Endodermal cell (in vitro differentiated cells): ENCODE measurements at regions not wholly inside any gene's neighbourhood (a gene's known extent, or its start where the extent isn't known, plus 50 kb on each side); places are given as distances from the start of the nearest gene placed in this dataset.

Source experiments
- DNase-seq: peaks from one replicate; pipeline ENCODE4 v3.0.0-alpha.2; 2017
- H3K27ac ChIP-seq: 2 replicates; pipeline ENCODE4 v1.5.1; 2013; ENCODE audit warnings: mild to moderate bottlenecking, low read depth, low read length, moderate library complexity
- H3K27me3 ChIP-seq: 2 replicates; pipeline ENCODE4 v1.6.1; 2013; ENCODE audit warnings: mild to moderate bottlenecking, low read length, moderate library complexity; ENCODE audit not compliant: insufficient read depth, control insufficient read depth, poor library complexity, severe bottlenecking
- H3K36me3 ChIP-seq: 2 replicates; pipeline ENCODE4 v1.7.0; 2013; ENCODE audit warnings: mild to moderate bottlenecking, low read length, moderate library complexity; ENCODE audit not compliant: control insufficient read depth, insufficient read depth
- H3K4me1 ChIP-seq: one replicate; pipeline ENCODE4 v1.7.0; 2013; ENCODE audit warnings: low read length; ENCODE audit not compliant: control insufficient read depth, insufficient read depth
- H3K4me3 ChIP-seq: 2 replicates; pipeline ENCODE4 v1.5.1; 2013; ENCODE audit warnings: mild to moderate bottlenecking, low read length, moderate library complexity
- H3K9ac ChIP-seq: 2 replicates; pipeline ENCODE4 v1.6.1; 2013; ENCODE audit warnings: mild to moderate bottlenecking, low read length, moderate library complexity; ENCODE audit not compliant: poor library complexity, severe bottlenecking; ENCODE audit errors: extremely low read depth
- H3K9me3 ChIP-seq: 2 replicates; pipeline ENCODE4 v1.6.1; 2013; ENCODE audit warnings: mild to moderate bottlenecking, low read length, moderate library complexity; ENCODE audit not compliant: control insufficient read depth
- H3K27ac Mint-ChIP-seq: 2 replicates; pipeline ENCODE4 v1.8.0; 2020; ENCODE audit warnings: mixed read lengths
- H3K27me3 Mint-ChIP-seq: 2 replicates; pipeline ENCODE4 v1.8.0; 2021; ENCODE audit warnings: mild to moderate bottlenecking, mixed read lengths; ENCODE audit not compliant: insufficient read depth
- H3K36me3 Mint-ChIP-seq: 2 replicates; pipeline ENCODE4 v1.8.0; 2020; ENCODE audit warnings: low read depth, mixed read lengths
- H3K4me1 Mint-ChIP-seq: 2 replicates; pipeline ENCODE4 v1.8.0; 2020; ENCODE audit warnings: mixed read lengths
- H3K4me3 Mint-ChIP-seq: 2 replicates; pipeline ENCODE4 v1.8.0; 2020; ENCODE audit warnings: mild to moderate bottlenecking, moderate library complexity, mixed read lengths
- H3K9me3 Mint-ChIP-seq: 2 replicates; pipeline ENCODE4 v1.8.0; 2020; ENCODE audit warnings: mild to moderate bottlenecking, mixed read lengths
- WGBS, 2 experiments: methylation state at CpG; one replicate each; pipeline versions ENCODE4 v1.1.5 to v1.1.7; 2013; ENCODE audit warnings: missing lambda C conversion rate in 2 of 2, mixed read lengths in 1 of 2; ENCODE audit not compliant: insufficient coverage in 1 of 2, insufficient read length in 1 of 2; 5-methylcytosine and 5-hydroxymethylcytosine counted together
- TF ChIP-seq, protein P1 (sequence below): fragments of 200-600 bp; sonication (generic); conservative IDR thresholded peaks from 2 replicates; pipeline ENCODE4 v1.5.0; 2021; ENCODE audit warnings: antibody characterized with exemption, mild to moderate bottlenecking

DNA sequence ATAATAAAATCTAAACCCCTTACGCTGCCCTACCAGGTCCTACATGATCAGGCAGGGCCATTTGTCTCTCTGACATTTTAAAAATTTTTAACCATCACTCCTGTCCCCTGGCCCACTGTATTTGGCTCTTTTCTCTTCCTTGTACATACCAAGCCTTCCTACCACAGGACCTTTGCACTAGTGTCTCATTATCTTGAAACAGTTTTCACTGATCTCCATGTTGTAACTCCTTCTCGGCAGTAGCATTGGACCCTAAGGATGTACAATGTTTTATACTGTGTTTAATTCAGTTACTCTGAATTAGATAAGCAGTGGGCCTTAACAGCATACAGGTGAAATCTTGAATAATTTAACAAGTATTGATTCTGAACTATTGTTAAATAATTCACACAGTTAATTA is 330.7 kb downstream of the UTRN start:
- no peak overlapping the region for H3K4me3 Mint-ChIP-seq
- no peak overlapping the region for H3K4me3 ChIP-seq
- H3K27ac Mint-ChIP-seq, result no peak overlapping the region
- no peak overlapping the region for H3K9ac ChIP-seq
- no peaks in the 10 kb centered on the region for H3K9me3 Mint-ChIP-seq
- DNase-seq, result no peak
- H3K4me1 ChIP-seq, result peaks cover 9% of the 10 kb centered on the region
- no peaks in the 10 kb centered on the region for H3K36me3 Mint-ChIP-seq
- no peaks in the 10 kb centered on the region for H3K36me3 ChIP-seq
- no peaks in the 10 kb centered on the region for H3K9me3 ChIP-seq
- H3K27me3 Mint-ChIP-seq, result no peaks in the 10 kb centered on the region
- no peaks in the 10 kb centered on the region for H3K27me3 ChIP-seq
- H3K27ac ChIP-seq, result no peak overlapping the region
- WGBS, 2 experiments, result 90 to 100% methylated on average over 1 to 2 of the region's 2 CpGs
- TF ChIP-seq, protein P1, sequence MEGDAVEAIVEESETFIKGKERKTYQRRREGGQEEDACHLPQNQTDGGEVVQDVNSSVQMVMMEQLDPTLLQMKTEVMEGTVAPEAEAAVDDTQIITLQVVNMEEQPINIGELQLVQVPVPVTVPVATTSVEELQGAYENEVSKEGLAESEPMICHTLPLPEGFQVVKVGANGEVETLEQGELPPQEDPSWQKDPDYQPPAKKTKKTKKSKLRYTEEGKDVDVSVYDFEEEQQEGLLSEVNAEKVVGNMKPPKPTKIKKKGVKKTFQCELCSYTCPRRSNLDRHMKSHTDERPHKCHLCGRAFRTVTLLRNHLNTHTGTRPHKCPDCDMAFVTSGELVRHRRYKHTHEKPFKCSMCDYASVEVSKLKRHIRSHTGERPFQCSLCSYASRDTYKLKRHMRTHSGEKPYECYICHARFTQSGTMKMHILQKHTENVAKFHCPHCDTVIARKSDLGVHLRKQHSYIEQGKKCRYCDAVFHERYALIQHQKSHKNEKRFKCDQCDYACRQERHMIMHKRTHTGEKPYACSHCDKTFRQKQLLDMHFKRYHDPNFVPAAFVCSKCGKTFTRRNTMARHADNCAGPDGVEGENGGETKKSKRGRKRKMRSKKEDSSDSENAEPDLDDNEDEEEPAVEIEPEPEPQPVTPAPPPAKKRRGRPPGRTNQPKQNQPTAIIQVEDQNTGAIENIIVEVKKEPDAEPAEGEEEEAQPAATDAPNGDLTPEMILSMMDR, result no peak
- peaks cover 42% of the 10 kb centered on the region for H3K4me1 Mint-ChIP-seq

- Mint-ChIP-seq H3K36me3 (no peaks in the 10 kb centered on the region), H3K4me1 (peaks cover 44% of the 10 kb centered on the region), H3K9me3 (no peaks in the 10 kb centered on the region), H3K4me3 (no peak overlapping the region), H3K27me3 (no peaks in the 10 kb centered on the region), H3K27ac (no peak overlapping the region)
- no peak overlapping the region for H3K27ac ChIP-seq
- no peaks in the 10 kb centered on the region for H3K27me3 ChIP-seq
- H3K9me3 ChIP-seq, result no peaks in the 10 kb centered on the region
- TF ChIP-seq, protein P1, result no peak
- H3K4me1 ChIP-seq, result peaks cover 7% of the 10 kb centered on the region
- no peaks in the 10 kb centered on the region for H3K36me3 ChIP-seq
- no peak overlapping the region for H3K9ac ChIP-seq
- 94% methylated on average over 1 of the region's 1 CpG; no CpG with 5 or more reads in 1 of the 2 experiments for WGBS, 2 experiments
- no peak for DNase-seq
- H3K4me3 ChIP-seq, result no peak overlapping the region
Measured at GRCh38 chr6:144617191-144617590, 332.1 kb downstream of the UTRN start.

DNA sequence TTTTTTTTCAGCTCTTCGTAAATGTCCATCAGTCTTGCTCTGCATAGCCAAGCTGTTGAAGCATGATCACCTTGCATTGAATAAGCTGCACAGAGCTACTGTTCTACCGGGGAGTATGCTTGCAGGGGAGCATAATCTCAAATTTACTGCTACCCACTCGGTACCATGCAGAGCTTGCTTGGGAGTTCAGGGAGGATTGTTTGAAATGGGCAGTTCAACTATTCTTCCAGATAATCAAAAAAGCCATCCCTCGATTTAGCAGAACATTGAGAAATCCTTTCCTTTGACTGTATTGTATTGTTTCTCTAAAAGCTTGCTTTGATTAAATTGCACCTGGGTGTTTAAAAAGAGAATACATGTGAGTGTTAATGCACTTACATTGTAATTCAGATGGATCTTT is 332.6 kb downstream of the UTRN start:
- H3K27ac ChIP-seq, result no peak overlapping the region
- no peak overlapping the region for H3K4me3 ChIP-seq
- WGBS, 2 experiments, result 80 to 84% methylated on average over 1 to 4 of the region's 4 CpGs
- TF ChIP-seq, protein P1, result no peak
- no peaks in the 10 kb centered on the region for H3K9me3 ChIP-seq
- DNase-seq, result no peak
- Mint-ChIP-seq H3K4me3 (no peak overlapping the region), H3K9me3 (no peaks in the 10 kb centered on the region), H3K27ac (no peak overlapping the region), H3K36me3 (no peaks in the 10 kb centered on the region), H3K27me3 (no peaks in the 10 kb centered on the region), H3K4me1 (peaks cover 40% of the 10 kb centered on the region)
- no peaks in the 10 kb centered on the region for H3K36me3 ChIP-seq
- H3K27me3 ChIP-seq, result no peaks in the 10 kb centered on the region
- H3K4me1 ChIP-seq, result peaks cover 5% of the 10 kb centered on the region
- no peak overlapping the region for H3K9ac ChIP-seq
